Sigmoid colon (tissue), 4 donors: ENCODE measurements at regions not wholly inside any gene's neighbourhood (a gene's known extent, or its start where the extent isn't known, plus 50 kb on each side); places are given as distances from the start of the nearest gene placed in this dataset.

ENCODE experiments used
- CTCF ChIP-seq, 4 experiments: fragments of 450-650 bp in 3 of 4; fragments of 200-600 bp in 1 of 4; IDR thresholded peaks; one replicate each; pipeline ENCODE4 v1.5.1; 2016 to 2019; ENCODE audit warnings: antibody characterized with exemption in 4 of 4, mild to moderate bottlenecking in 3 of 4, moderate library complexity in 2 of 4
- EP300 ChIP-seq, 4 donors: sonication (generic); formaldehyde crosslinking; IDR thresholded peaks; one replicate each; pipeline ENCODE4 v1.6.1; 2017; ENCODE audit warnings: antibody characterized with exemption in 4 of 4
- POLR2A ChIP-seq, 2 donors: fragments of 450-650 bp; IDR thresholded peaks; one replicate each; pipeline ENCODE4 v1.6.1; 2016; ENCODE audit warnings: antibody characterized with exemption in 2 of 2, mild to moderate bottlenecking in 2 of 2, moderate library complexity in 2 of 2
- POLR2AphosphoS5 ChIP-seq, 4 donors: sonication (generic); formaldehyde crosslinking; IDR thresholded peaks; one replicate each; pipeline ENCODE4 v1.6.1; 2017; ENCODE audit warnings: antibody characterized with exemption in 4 of 4

GRCh38 chr4:82200046-82200445, 173.7 kb downstream of the HNRNPD start:
- no peak for TF ChIP-seq CTCF (IDR thresholded peaks at IDR 0.05)
- no peak for TF ChIP-seq POLR2AphosphoS5 (IDR thresholded peaks at IDR 0.05)
- no peak for TF ChIP-seq POLR2A (IDR thresholded peaks at IDR 0.05)
- TF ChIP-seq EP300 (IDR thresholded peaks at IDR 0.05), result no peak
